Effector CD4-positive, alpha-beta T cell (primary cell): ENCODE measurements at regions not wholly inside any gene's neighbourhood (a gene's known extent, or its start where the extent isn't known, plus 50 kb on each side); places are given as distances from the start of the nearest gene placed in this dataset.
"Not testable (repeated sequence)": the region's sequence is repeated elsewhere in the genome, so short reads cannot be mapped to it uniquely, and the experiment has no call there.

Experiments
- DNase-seq: peaks from one replicate; pipeline ENCODE4 v3.0.0-alpha.2; 2020

DNA sequence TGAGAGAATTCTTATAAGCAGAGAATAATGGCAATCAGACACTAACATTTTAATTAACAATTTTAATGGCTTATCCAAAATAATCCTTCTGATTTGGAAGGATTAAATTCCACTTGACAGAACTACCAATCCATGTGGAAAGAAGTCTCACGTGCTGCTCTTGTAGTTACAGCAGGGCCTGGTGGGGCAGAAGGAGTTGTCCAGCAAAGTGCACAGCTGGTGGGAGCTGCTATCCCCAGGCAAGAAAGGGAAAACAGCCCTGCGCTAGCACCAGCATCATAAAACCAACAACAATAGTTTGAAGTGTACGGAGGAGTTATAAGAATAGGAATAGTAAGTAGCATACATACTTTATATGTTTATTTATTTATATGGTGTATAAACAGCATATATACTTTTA, 127.4 kb upstream of the TRIM2 start:
- no peak for DNase-seq

DNA sequence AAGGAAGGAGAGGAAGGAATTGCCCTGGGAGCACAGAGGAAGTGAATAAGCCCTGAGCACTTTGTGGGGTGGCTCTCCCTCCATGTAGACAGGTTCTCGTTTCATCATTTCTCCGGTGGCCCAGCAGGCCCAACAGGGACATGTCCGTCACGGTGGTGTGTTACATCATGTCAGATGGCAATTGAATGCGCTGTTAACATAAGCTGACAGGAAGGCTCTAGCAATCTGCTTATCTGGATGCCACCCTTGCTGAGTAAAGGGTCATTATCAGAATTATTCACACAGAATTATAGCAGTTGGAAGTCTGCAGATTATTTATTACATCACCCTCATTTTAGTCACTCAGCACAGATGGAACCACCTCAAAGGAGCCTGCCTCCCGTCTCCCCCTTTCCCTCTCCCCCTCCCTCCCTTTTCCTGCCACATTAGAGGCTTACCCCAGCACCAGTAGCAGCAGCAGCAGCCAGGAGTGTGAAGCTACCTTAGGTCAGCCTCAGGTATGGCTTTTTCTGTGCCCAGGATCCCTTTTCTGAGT, 124.3 kb upstream of the TRIM2 start:
- no peak for DNase-seq

DNA sequence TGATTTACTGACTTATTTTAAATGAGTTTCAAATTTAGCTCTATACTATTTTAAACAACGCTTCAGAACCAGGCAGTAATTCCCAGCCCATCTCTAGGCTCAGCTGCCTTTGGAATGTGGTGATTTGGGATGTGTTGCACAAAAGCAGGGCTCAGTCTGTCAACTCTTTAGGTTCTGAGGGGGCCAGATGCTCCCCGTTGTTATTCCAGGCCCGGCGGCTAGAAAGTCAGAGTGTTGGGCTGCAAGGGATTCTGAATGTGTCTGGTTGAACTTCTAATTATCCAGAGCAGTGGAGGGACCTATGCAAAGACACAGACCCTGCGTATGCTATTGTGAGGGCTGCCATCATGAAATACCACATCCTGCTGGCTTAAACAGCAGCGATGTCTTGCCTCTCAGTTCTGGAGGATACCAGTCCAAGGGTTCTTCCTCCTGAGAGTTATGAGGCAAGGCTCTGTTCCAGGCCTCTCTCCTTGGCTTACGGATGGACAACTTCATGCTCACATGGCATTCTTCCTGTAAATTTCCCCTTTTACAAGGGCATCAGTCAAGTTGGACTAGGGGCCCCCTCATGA, 123.2 kb upstream of the TRIM2 start:
- DNase-seq, result no peak

DNA sequence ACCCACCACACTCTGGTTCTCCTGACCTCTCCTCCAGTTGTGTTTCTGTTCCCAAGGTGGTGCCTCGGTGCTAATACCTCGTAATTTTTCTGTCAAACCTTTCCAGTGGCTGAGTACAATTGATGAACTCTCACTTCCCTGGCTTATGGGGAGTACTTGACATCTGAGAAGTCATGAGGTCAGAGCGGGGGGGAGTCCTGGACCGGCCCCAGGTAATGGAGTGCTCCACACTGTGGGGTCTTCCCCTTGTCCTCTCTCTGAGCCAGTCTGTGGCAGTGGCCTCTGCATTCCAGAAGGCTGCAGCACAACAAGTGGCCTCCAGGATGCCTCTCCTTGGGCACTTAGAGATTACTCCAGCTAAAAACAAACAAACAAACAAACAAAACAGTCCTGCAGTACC, 122.5 kb upstream of the TRIM2 start:
- DNase-seq, result no peak

GRCh38 chr4:153082322-153083301, 121.6 kb upstream of the TRIM2 start:
- no peak for DNase-seq

GRCh38 chr4:153083447-153083947, 120.7 kb upstream of the TRIM2 start:
- DNase-seq, result peak; percentile 31

- DNase-seq, result no peak
Observed at GRCh38 chr4:153084224-153084979, 119.8 kb upstream of the TRIM2 start.

GRCh38 chr4:153084980-153085630, 119.1 kb upstream of the TRIM2 start:
- peak; percentile 73 for DNase-seq

DNA sequence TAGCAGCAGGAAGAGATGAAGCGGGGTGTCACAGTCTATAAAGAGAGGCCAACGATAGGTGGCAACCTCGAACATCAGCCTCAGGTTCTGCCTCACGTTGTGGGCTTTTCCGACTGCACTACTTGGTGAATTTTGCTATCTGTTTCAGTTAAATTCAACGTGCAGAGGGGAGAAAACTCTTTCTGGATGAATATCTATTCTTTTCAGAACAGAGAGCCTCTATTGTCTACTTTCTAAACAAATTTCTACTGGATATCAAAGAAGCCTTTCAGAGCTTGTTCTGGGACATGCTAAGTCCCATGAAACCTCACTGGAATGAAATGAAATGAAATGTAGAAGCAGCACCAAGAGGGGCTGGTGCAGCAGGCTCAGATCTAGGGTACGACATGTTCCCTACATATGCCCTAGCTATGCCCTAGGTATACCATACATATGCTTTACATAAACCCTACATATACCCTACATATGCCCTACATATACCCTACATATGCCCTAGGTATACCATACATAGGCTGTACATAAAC, 116.5 kb upstream of the TRIM2 start:
- no peak for DNase-seq

GRCh38 chr4:153089742-153090141, 114.5 kb upstream of the TRIM2 start:
- DNase-seq, result no peak

DNA sequence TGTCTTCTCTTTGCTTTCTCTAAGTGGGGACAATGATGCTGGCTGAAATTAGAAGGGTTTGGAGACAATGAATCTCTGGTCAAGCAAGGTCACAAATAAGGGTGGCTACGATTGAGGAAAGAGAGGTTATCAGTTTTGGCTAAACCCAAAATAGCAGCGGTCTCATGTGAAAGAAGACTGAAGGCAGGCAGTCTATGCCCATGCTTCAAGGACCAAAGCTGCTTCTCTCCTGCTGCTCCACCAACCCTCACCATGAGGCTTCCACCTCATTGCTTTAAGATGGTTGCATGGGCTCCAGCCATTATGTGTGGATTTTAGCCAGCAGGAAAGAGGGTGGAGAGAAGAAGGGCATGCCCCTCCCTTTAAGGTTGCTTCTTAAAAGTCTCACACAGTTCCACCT, 114.1 kb upstream of the TRIM2 start:
- DNase-seq, result no peak

DNA sequence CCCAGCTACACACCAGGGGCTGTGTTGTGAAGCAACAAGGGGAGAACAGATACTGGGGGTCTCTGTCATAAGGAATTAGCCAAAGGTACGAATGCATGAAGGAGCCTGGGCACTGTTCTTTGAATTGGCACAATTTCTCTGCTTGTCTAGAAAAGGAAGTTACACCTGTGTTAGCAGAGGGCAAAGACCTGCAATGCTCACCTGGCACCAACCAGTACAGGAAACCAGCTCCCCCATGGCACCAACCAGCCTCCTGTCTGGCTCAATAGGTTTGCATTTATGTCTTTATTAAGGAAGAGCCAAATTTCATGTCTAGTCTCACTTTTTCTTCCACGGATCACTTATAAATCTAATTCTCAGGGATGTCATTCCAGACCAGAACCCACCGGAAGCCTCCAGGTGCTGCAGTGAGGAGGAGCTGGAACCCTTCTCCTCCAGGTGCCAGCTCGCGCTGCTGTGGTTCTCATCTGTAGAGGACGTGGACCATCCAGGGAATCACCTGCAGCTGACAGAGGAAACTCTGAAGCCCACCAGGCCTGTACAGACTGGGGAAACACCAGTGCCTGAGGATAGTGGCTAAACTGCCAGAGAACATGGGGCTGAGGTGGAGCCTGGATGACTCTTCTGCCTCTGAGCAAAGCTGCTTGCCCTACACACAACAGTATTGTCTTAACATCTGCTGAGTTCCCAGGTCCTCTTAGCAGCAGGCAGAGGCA, 113.4 kb upstream of the TRIM2 start:
- no peak for DNase-seq

DNA sequence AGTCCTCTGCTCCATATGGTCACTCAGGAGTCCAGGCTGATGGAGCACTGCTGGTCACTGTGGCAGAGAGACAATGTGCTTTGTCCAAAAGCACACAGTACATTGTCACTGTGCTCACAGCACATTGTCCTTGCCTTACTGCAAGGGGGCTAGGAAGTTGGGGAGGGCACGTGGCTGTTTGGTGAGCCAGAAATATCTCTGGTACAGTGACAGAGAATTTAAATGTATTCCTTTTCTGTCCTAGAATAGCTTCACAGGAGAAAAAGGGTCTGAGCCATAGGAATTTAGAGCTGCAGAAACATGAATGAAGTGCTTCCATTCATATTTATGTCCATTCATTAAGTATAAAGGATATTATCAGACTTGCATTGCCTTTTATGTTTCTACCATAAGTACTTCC, 110.8 kb upstream of the TRIM2 start:
- no peak for DNase-seq

DNA sequence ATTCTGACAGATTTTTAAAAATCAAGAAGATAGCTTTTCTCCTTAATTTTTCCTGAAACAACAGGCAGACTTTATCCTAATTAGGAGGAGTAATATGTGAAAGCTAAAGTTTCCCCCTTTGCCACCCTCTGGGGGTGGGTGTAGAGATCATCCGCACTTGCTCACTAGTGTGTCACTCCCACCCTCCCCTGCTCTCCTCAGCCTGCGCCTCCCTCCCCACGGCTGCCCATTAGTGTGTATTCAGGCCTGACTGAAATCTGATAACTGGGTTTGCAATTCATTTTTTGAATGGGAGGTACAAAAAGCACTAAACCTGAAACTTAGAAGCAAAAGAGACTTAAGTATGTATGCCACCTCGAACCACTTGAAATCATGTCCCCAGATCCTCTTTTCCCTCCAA, 110.4 kb upstream of the TRIM2 start:
- DNase-seq, result no peak

- DNase-seq, result no peak
Observed at GRCh38 chr4:153094435-153094834, 109.8 kb upstream of the TRIM2 start.

DNA sequence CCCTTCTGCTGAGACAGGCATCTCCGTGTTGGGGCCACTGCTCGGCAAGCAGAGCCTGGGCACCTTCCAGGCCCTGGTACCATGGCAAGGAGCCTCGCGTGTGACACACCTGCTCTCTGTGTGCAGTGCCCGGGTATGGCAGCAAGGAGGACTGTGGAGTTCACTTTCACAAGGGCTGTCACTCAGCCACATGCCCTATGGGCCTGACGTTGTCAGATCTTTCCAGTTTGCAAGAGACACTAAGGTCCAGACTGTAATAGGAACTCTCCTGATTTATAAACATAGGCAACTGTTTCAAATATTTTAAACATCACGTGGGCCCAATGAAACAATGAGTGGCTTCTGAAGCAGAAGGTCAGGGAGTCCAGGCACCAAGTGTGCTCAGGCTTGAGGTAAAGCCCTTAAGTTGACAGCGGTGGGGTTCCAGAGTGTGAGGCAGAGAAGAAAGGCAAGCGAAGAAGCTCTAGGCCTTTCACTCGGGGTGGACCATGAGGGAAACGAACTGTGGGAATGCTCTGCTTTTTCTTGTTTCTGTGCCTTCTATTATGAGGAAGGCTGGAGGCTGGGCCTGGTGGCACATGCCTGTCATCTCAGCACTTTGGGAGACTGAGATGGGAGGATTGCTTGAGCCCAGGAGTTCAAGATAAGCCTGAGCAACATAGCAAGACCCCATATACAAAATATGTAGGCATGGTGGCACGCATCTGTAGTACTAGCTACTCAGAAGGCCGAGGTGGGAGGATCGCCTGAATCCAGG, 108.6 kb upstream of the TRIM2 start:
- DNase-seq, result no peak

DNA sequence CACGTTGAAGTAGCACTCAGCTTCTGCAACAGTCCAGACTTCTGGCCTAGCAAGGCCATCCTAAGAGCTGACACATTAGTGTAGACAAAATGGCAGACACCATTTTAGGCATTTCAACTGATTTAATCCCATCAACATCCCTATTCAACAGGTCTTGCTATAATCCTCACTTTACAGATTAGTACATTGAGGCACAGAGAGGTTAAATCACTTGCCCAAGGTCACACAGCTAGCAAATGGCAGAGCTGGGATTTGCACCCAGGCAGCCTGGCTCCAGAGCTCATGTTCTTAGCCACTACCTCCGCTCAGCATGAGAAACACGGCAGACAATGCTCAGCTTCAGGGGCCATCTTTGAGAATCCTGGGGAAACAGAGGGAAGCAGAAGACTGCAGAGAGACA, 107.9 kb upstream of the TRIM2 start:
- no peak for DNase-seq

DNA sequence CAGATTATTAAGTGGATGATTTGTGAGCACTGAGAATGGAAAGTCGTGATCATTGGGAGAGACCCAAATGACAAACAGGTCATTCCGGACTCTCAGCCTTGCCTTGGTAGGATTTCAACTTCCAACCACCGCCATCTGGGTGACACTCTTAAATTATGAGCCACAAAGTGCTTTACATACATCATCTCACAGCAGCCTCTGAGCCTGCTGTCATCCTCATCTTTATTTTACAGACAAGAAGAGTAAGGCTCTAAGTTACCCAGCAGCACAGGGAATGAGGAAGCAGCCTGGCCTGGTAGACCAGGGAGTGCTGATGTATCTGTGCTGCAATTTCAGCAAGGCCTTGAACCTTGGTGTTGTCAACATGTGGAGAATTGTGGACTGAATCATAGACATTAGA, 105.8 kb upstream of the TRIM2 start:
- no peak for DNase-seq

DNA sequence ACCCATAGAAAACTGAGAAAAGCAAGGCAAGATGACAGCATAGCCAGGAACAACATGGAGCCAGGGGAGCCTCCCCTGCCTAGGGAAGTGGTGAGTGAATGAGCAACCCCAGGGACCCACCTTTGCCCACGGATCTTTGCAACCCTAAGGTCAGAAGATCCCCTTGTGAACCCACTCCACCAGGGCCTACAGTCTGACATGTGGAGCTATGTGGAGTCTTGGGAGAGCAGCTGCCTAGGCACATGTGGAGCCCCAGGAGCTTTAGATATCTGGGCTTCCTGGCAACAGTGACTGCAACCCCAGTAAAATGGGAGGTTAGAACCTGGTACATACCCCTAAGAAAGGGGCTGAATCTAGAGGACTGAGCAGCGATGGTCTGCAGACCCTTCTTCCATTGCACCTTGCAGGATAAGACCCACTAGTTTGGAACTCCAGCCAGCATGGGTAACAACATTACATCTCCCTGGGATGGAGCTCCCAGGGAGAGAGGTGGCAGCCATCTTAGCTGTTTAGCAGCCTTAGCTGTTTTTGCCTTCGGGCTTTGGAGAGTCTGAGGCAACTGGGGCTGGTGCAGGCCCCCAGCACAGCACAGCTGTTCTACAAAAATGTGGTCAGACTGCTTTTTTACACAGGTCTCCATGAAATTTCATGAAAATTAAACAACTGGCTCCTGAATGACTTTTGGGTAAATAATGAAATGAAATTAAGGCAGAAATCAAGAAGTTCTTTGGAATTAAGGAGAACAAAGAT, 104.7 kb upstream of the TRIM2 start:
- no peak for DNase-seq

- DNase-seq, result not testable (repeated sequence)
Observed at GRCh38 chr4:153106736-153107135, 97.5 kb upstream of the TRIM2 start.
